ENCODE measurements at regions not wholly inside any gene's neighbourhood (a gene's known extent, or its start where the extent isn't known, plus 50 kb on each side); places are given as distances from the start of the nearest gene placed in this dataset.
A peak's percentile ranks its signal among the peaks of the same experiment; 100 is the strongest.

GRCh38 chr17:68179236-68179925 is 68.5 kb upstream of the AMZ2 start:
- in situ Hi-C loops (cut with MboI; ENCODE audit: low pct_unique_long_range_greater_than_20kb in 2 of 9, low sequenced_read_pairs in 9 of 9, unreplicated experiment in 9 of 9) = no loop called here
- Histone ChIP-seq H3K27ac (no peak overlapping the region), H3K4me3 (no peak overlapping the region), H3K4me1 (replicated peaks in 1 of 2) (no peaks in the 10 kb centered on the region)
- 71 to 100% (median 83%) methylated on average over 1 to 6 of the region's 21 CpGs; no CpG with 5 or more reads in 2 of the 10 experiments for WGBS, 10 experiments
- ATAC-seq (replicated peaks in 6 of 8) = no peak

DNA sequence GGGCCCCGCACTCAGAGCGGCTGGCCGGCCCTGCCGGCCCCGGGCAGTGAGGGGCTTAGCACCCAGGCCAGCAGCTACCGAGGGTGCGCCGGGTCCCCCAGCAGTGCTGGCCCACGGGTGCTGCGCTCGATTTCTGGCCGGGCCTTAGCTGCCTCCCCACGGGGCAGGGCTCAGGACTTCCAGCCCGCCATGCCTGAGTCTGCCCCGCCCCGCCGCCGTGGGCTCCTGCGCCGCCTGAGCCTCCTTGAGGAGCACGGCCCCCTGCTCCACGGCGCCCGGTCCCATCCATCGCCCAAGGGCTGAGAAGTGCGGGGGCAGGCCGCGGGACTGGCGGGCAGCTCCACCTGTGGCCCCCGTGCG is 67.9 kb upstream of the AMZ2 start:
- Histone ChIP-seq H3K4me3 (no peak overlapping the region), H3K4me1 (replicated peaks in 1 of 2) (no peaks in the 10 kb centered on the region), H3K27ac (no peak overlapping the region)
- in situ Hi-C loops (cut with MboI; ENCODE audit: low pct_unique_long_range_greater_than_20kb in 2 of 9, low sequenced_read_pairs in 9 of 9, unreplicated experiment in 9 of 9) = no loop called here
- 100% methylated on average over 6 of the region's 31 CpGs; no CpG with 5 or more reads in 9 of the 10 experiments for WGBS, 10 experiments
- no peak for ATAC-seq (replicated peaks in 6 of 8)

GRCh38 chr17:68182011-68182306 is 65.9 kb upstream of the AMZ2 start:
- Histone ChIP-seq H3K4me1 (replicated peaks in 1 of 2) (no peaks in the 10 kb centered on the region), H3K27ac (no peak overlapping the region), H3K4me3 (no peak overlapping the region)
- in situ Hi-C loops (cut with MboI; ENCODE audit: low pct_unique_long_range_greater_than_20kb in 2 of 9, low sequenced_read_pairs in 9 of 9, unreplicated experiment in 9 of 9) = no loop called here
- 0 to 100% (median 67%) methylated on average over 1 of the region's 1 CpG; no CpG with 5 or more reads in 3 of the 10 experiments for WGBS, 10 experiments
- peak in 2 of 8 experiments; percentile 53 to 80 for ATAC-seq (replicated peaks in 6 of 8)

DNA sequence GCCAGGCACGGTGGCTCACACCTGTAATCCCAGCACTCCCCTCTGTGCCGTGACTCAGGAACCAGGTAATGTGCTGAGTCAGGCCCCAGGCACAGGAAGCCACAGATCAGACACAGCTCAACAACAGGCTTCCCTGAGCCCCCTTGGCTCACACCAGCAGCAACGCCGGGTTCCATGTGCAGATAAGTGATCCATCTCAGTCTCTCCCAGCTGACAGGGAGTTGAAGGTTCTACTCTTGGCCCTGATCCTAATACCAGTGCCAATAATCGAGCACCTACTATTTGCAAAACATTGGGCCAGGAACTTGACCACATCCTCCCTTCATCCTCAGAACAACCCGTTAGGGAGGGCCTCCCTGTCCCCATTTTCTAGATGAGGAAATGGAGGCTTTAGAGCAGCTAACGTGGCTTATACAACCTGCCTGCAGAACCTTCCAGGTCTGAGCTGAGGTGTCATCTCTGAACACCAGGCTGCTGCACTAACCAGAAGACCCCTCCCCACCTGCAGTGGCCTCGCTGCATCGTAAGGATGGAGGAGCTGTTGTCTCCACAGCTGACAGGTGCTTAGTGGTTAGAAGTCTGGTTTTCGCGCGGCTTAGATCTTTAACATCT is 64.8 kb upstream of the AMZ2 start:
- no peak overlapping the region for H3K4me3 ChIP-seq
- in situ Hi-C loops (cut with MboI; ENCODE audit: low pct_unique_long_range_greater_than_20kb in 2 of 9, low sequenced_read_pairs in 9 of 9, unreplicated experiment in 9 of 9) = no loop called here
- ATAC-seq (replicated peaks in 6 of 8) = no peak
- H3K27ac ChIP-seq = no peak overlapping the region
- H3K4me1 ChIP-seq (replicated peaks in 1 of 2) = no peaks in the 10 kb centered on the region
- 67 to 100% (median 91%) methylated on average over 1 to 8 of the region's 12 CpGs; no CpG with 5 or more reads in 2 of the 10 experiments for WGBS, 10 experiments

DNA sequence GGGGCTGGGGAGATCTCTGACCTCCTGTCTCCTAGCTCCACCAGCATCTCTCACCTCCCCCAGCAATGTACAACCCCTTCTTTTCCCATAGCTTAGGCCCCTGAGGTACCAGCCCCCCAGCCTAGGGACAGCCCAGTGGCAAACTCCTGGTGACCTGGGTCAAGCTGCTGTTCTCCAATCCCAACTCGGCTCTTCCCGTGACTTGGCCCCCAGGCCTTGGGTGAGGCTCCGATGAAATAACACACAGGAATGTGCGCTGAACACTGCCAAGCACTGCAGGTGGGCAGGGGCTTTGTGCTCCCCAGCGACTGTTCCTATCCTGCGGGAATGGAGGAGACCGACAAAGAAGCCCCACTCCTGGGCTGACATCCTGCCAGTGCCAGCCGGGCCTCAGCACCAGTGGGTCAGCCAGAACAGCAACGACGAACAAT is 63.7 kb upstream of the AMZ2 start:
- H3K4me1 ChIP-seq (replicated peaks in 1 of 2) = no peaks in the 10 kb centered on the region
- WGBS, 10 experiments = 49 to 80% (median 73%) methylated on average over 3 to 7 of the region's 10 CpGs; no CpG with 5 or more reads in 7 of the 10 experiments
- H3K27ac ChIP-seq = no peak overlapping the region
- H3K4me3 ChIP-seq = no peak overlapping the region
- in situ Hi-C loops (cut with MboI; ENCODE audit: low pct_unique_long_range_greater_than_20kb in 2 of 9, low sequenced_read_pairs in 9 of 9, unreplicated experiment in 9 of 9) = no loop called here
- no peak for ATAC-seq (replicated peaks in 6 of 8)

DNA sequence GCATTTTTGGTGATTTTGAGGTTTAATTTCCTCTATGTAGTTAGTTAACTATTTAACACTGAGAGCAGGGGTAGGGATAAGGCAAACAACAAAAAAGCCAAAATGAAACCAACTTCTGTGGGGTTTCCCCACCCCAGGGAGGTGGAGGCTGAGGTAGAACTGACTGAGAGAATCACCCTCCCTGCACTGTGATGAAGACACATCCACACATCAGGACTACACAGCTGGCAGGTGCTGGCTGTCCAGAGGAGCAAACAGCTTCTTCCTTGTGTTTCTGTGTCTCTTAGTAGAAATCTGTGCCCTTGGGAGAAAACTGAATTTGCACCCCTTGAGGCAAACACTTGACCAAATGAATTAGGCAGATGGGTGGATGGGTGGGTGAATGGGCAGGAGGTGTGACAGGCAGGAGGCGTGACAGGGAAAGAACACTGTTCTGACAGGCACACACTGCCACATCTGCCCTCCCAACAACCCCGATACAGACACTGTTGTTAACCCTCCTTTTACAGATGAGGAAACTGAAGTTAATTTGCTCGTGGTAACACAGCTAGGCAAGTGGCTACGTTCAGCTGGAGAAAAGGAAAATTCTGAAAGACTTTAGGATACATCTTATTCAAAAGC is 62.9 kb upstream of the AMZ2 start:
- in situ Hi-C loops (cut with MboI; ENCODE audit: low pct_unique_long_range_greater_than_20kb in 2 of 9, low sequenced_read_pairs in 9 of 9, unreplicated experiment in 9 of 9) = no loop called here
- H3K4me3 ChIP-seq = no peak overlapping the region
- H3K27ac ChIP-seq = no peak overlapping the region
- ATAC-seq (replicated peaks in 6 of 8) = no peak
- no peaks in the 10 kb centered on the region for H3K4me1 ChIP-seq (replicated peaks in 1 of 2)
- WGBS, 10 experiments = 60 to 100% (median 80%) methylated on average over 1 to 4 of the region's 4 CpGs; no CpG with 5 or more reads in 2 of the 10 experiments

DNA sequence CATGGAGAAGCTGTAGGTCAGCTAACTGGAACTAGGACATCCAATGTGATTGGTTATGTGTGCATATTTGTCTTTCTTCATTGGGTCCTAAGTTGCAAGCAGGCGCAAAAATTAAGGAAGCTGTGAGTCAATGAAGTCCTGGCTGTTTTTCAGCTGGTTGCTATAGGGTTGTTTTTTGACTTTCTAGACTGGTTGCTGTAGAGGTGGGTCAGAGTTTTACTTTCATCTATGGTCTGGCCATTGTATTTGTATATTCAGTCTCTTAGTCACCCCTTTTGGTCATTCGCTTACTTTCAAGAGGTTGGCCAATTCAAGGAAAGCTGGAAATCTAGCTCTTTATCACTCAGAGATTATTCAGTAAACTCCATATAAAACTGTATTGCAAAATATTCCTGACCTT is 62.0 kb upstream of the AMZ2 start:
- in situ Hi-C loops (cut with MboI; ENCODE audit: low pct_unique_long_range_greater_than_20kb in 2 of 9, low sequenced_read_pairs in 9 of 9, unreplicated experiment in 9 of 9) = no loop called here
- 93 to 100% (median 100%) methylated on average over 1 to 2 of the region's 2 CpGs; no CpG with 5 or more reads in 3 of the 10 experiments for WGBS, 10 experiments
- Histone ChIP-seq H3K27ac (no peak overlapping the region), H3K4me1 (replicated peaks in 1 of 2) (no peaks in the 10 kb centered on the region), H3K4me3 (no peak overlapping the region)
- ATAC-seq (replicated peaks in 6 of 8) = no peak

DNA sequence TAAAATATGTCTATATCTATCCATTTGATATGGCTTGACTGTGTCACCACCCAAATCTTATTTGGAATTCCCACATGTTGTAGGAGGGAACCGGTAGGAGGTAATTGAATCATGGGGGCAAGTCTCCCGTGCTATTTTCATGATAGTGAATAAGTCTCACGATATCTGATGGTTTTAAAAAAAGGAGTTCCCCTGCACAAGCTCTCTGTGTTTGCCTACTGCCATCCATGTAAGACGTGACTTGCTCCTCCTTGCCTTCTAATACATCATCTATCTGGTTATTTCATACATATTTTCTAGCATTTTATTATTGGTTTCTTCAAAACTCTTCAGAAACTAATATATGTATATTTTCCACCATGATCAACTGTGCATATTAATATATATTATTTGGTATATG is 57.3 kb upstream of the AMZ2 start:
- in situ Hi-C loops (cut with MboI; ENCODE audit: low pct_unique_long_range_greater_than_20kb in 2 of 9, low sequenced_read_pairs in 9 of 9, unreplicated experiment in 9 of 9) = no loop called here
- H3K4me3 ChIP-seq = no peak overlapping the region
- 45 to 86% (median 63%) methylated on average over 1 to 4 of the region's 4 CpGs; no CpG with 5 or more reads in 2 of the 10 experiments for WGBS, 10 experiments
- H3K27ac ChIP-seq = no peak overlapping the region
- no peaks in the 10 kb centered on the region for H3K4me1 ChIP-seq (replicated peaks in 1 of 2)
- no peak for ATAC-seq (replicated peaks in 6 of 8)

- Histone ChIP-seq H3K4me1 (replicated peaks in 1 of 2) (peaks cover 5 to 34% of the 10 kb centered on the region in 2 donors), H3K4me3 (peak overlapping the region in 4 of 5 donors; percentile 12 to 26 (median 21)), H3K27ac (no peak overlapping the region)
- in situ Hi-C loops (cut with MboI; ENCODE audit: low pct_unique_long_range_greater_than_20kb in 2 of 9, low sequenced_read_pairs in 9 of 9, unreplicated experiment in 9 of 9) = no loop called here
- WGBS, 10 experiments = 100% methylated on average over 2 of the region's 27 CpGs; no CpG with 5 or more reads in 9 of the 10 experiments
- peak in 7 of 8 experiments; percentile 5 to 35 (median 15) for ATAC-seq (replicated peaks in 6 of 8)
These were observed 52.0 kb upstream of the AMZ2 start for GRCh38 chr17:68195667-68196393.

DNA sequence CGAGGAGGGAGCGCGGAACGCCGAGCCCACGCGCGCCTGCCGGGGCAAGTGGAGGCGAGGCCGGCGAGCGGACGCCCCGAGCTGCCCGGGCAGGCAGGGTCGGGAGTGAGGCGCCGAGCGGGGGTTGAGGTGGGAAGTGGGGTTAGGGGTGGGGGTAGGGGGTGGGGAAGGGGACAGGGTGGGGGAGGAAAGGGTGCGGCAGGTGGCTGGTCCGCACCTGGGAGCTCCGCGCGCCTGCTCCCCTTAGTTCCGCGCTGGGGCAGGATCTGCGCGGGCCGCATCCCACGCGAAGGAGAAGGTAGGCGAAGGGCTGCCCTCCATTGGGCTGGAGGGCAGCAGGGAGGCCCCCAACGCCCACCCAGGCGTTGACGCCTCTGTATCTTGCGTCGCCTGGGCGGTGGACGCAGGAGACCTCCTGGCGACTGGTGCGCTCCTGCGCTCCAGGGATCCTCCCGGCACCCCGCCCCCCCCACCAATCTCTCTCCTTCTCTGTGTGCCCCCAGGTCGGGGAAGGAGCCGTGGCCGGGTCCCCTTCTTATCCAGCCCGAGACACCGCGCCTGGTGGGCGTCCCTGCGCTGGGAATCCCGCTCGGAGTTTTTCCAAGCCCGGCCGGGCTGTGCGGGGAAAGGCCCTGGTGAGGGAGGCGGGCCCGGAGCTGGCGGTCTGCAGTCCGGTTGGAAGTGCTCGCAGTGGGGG is 51.3 kb upstream of the AMZ2 start:
- Histone ChIP-seq H3K4me3 (peak overlapping the region; percentile 3 to 26 (median 21)), H3K4me1 (replicated peaks in 1 of 2) (peaks cover 5 to 34% of the 10 kb centered on the region in 2 donors), H3K27ac (no peak overlapping the region)
- in situ Hi-C loops (cut with MboI; ENCODE audit: low pct_unique_long_range_greater_than_20kb in 2 of 9, low sequenced_read_pairs in 9 of 9, unreplicated experiment in 9 of 9) = no loop called here
- 0% methylated on average over 5 of the region's 63 CpGs; no CpG with 5 or more reads in 9 of the 10 experiments for WGBS, 10 experiments
- ATAC-seq (replicated peaks in 6 of 8) = peak in 7 of 8 experiments; percentile 5 to 21 (median 12)

GRCh38 chr17:68197091-68197996 is 50.5 kb upstream of the AMZ2 start:
- in situ Hi-C loops (cut with MboI; ENCODE audit: low pct_unique_long_range_greater_than_20kb in 2 of 9, low sequenced_read_pairs in 9 of 9, unreplicated experiment in 9 of 9) = no loop called here
- Histone ChIP-seq H3K4me3 (peak overlapping the region in 3 of 5 donors; percentile 21 to 26 (median 21)), H3K4me1 (replicated peaks in 1 of 2) (peaks cover 5 to 34% of the 10 kb centered on the region in 2 donors), H3K27ac (no peak overlapping the region)
- WGBS, 10 experiments = 3 to 25% (median 12%) methylated on average over 1 to 10 of the region's 53 CpGs; no CpG with 5 or more reads in 6 of the 10 experiments
- ATAC-seq (replicated peaks in 6 of 8) = peak in 6 of 8 experiments; percentile 1 to 25 (median 18)
